Astrocyte (in vitro differentiated cells and primary cell): ENCODE measurements at regions not wholly inside any gene's neighbourhood (a gene's known extent, or its start where the extent isn't known, plus 50 kb on each side); places are given as distances from the start of the nearest gene placed in this dataset.

Experiments used
- EZH2 ChIP-seq: IDR thresholded peaks from 2 replicates; pipeline ENCODE4 v1.6.1; 2012; ENCODE audit warnings: mild to moderate bottlenecking, low read length, inconsistent platforms; ENCODE audit not compliant: insufficient read depth
- TF ChIP-seq, protein P1 (sequence below): IDR thresholded peaks from 2 replicates; pipeline ENCODE4 v1.5.1; 2011; ENCODE audit warnings: low read depth, mild to moderate bottlenecking, inconsistent platforms, low read length, moderate library complexity; ENCODE audit not compliant: insufficient read depth

GRCh38 chr9:134547161-134548100, 94.2 kb upstream of the COL5A1 start:
- TF ChIP-seq, protein P1, sequence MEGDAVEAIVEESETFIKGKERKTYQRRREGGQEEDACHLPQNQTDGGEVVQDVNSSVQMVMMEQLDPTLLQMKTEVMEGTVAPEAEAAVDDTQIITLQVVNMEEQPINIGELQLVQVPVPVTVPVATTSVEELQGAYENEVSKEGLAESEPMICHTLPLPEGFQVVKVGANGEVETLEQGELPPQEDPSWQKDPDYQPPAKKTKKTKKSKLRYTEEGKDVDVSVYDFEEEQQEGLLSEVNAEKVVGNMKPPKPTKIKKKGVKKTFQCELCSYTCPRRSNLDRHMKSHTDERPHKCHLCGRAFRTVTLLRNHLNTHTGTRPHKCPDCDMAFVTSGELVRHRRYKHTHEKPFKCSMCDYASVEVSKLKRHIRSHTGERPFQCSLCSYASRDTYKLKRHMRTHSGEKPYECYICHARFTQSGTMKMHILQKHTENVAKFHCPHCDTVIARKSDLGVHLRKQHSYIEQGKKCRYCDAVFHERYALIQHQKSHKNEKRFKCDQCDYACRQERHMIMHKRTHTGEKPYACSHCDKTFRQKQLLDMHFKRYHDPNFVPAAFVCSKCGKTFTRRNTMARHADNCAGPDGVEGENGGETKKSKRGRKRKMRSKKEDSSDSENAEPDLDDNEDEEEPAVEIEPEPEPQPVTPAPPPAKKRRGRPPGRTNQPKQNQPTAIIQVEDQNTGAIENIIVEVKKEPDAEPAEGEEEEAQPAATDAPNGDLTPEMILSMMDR, result no peak
- TF ChIP-seq EZH2, result no peak
